Panc1 (cell line): ENCODE measurements at regions not wholly inside any gene's neighbourhood (a gene's known extent, or its start where the extent isn't known, plus 50 kb on each side); places are given as distances from the start of the nearest gene placed in this dataset.

Experiments used
- ATAC-seq: fragments of 200-7000 bp; cut with Tn5 transposase; 2 replicates; pipeline ENCODE4 v1.9.1; 2020; ENCODE audit warnings: mild to moderate bottlenecking, moderate library complexity
- BruUV-seq: library from RNA; stranded (reverse); fragments of 400-500 nt; replicated peaks from 2 replicates; lab custom pipeline; 2021; lab: Mats Ljungman, UMichigan
- CTCF ChIA-PET: fragments of 300-600 bp; sonication (Branson Sonifier 250); formaldehyde crosslinking; loops from one replicate; lab custom pipeline; 2022; ENCODE audit warnings: antibody characterized with exemption; lab: Charles Lee
- POLR2A ChIA-PET: fragments of 300-600 bp; sonication (Branson Sonifier 250); formaldehyde crosslinking; loops from one replicate; lab custom pipeline; 2022; ENCODE audit warnings: antibody characterized with exemption; lab: Charles Lee
- DNase-seq: peaks from one replicate; pipeline ENCODE4 v3.0.0-alpha.2; 2010; ENCODE audit warnings: low read depth, low spot score
- H3K27ac ChIP-seq: 2 replicates; pipeline ENCODE4 v1.5.1; 2011; ENCODE audit warnings: mild to moderate bottlenecking, low read length, inconsistent platforms
- H3K27me3 ChIP-seq: fragments of 200-500 bp; sonication (Bioruptor generic); 2 replicates; pipeline ENCODE4 v1.6.0; 2014; ENCODE audit warnings: low read length, inconsistent platforms; ENCODE audit not compliant: control insufficient read depth, insufficient read depth
- H3K36me3 ChIP-seq: fragments of 200-500 bp; sonication (Bioruptor generic); 2 replicates; pipeline ENCODE4 v1.5.1; 2014; ENCODE audit warnings: inconsistent platforms, mild to moderate bottlenecking, low read length, moderate library complexity; ENCODE audit not compliant: control insufficient read depth, insufficient read depth
- H3K4me1 ChIP-seq: 2 replicates; pipeline ENCODE4 v1.5.1; 2011; ENCODE audit warnings: inconsistent platforms, mild to moderate bottlenecking, low read length, moderate library complexity; ENCODE audit not compliant: control insufficient read depth, insufficient read depth
- H3K4me3 ChIP-seq, 2 experiments: 2 replicates each; pipeline ENCODE4 v1.5.1; 2011 to 2012; ENCODE audit warnings: low read depth in 2 of 2, low read length in 2 of 2, mild to moderate bottlenecking in 2 of 2, inconsistent platforms in 1 of 2, moderate library complexity in 1 of 2
- H3K9me3 ChIP-seq: fragments of 200-500 bp; sonication (Bioruptor generic); 2 replicates; pipeline ENCODE4 v1.5.1; 2014; ENCODE audit warnings: low read depth, mild to moderate bottlenecking, inconsistent platforms, low read length, moderate library complexity; ENCODE audit not compliant: control insufficient read depth, insufficient read depth
- POLR2AphosphoS5 ChIP-seq: IDR thresholded peaks from 2 replicates; pipeline ENCODE4 v1.6.1; 2012; ENCODE audit warnings: mild to moderate bottlenecking, low read depth, low read length, moderate library complexity
- SIN3A ChIP-seq: IDR thresholded peaks from 2 replicates; pipeline ENCODE4 v1.6.1; 2012; ENCODE audit warnings: low read depth, mild to moderate bottlenecking, low read length, moderate library complexity, borderline replicate concordance; ENCODE audit not compliant: insufficient read depth
- TCF7L2 ChIP-seq: IDR thresholded peaks from 2 replicates; pipeline ENCODE4 v1.6.1; 2011; ENCODE audit warnings: mild to moderate bottlenecking, low read depth, low read length, inconsistent platforms
- in situ Hi-C: cut with HindIII; loops from 2 replicates; pipeline ENCODE4 v1.10.0; 2016; ENCODE audit warnings: low sequenced_read_pairs, low pct_unique_long_range_greater_than_20kb
- intact Hi-C: fragments of 100-400 bp; cut with micrococcal nuclease; formaldehyde crosslinking; loops from one replicate; pipeline ENCODE4 v1.10.0; 2022; ENCODE audit not compliant: unreplicated experiment
- TF ChIP-seq, protein P1 (sequence below): fragments of 450-650 bp; IDR thresholded peaks from 2 replicates; pipeline ENCODE4 v1.5.1; 2017; ENCODE audit warnings: mild to moderate bottlenecking
- TF ChIP-seq, protein P2 (sequence below), 2 experiments: IDR thresholded peaks; 2 replicates each; pipeline ENCODE4 v1.6.1; 2011 to 2012; ENCODE audit warnings: low read depth in 2 of 2, control low read depth in 1 of 2, low read length in 1 of 2, mild to moderate bottlenecking in 1 of 2, moderate library complexity in 1 of 2; ENCODE audit not compliant: insufficient read depth in 1 of 2

DNA sequence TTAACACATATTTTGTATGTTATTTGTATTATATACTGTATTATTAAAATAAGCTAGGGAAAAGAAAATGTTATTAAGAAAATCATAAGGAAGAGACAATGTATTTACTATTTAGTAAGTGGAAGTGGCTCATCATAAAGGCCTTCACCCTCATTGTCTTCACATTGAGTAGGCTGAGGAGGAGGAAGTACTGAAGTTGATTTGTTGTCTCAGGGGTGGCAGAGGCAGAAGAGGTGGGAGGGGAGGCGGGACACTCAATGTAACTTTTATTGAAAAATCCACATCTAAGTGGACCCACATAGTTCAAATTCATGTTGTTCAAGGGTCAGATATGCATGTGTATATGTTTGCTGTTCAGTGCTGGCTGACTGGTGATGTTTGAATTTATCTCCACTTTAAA, 210.2 kb upstream of the CITED2 start:
- POLR2A ChIA-PET: no interaction called here
- no peaks in the 10 kb centered on the region for H3K36me3 ChIP-seq
- H3K27me3 ChIP-seq: no peaks in the 10 kb centered on the region
- ATAC-seq (no peak), DNase-seq (no peak)
- H3K27ac ChIP-seq: peak overlapping the region; percentile 0; the same call in 1 of the 2 replicates
- no peak overlapping the region for H3K4me3 ChIP-seq
- H3K9me3 ChIP-seq: no peaks in the 10 kb centered on the region
- intact Hi-C loops: no loop called here
- CTCF ChIA-PET: no interaction called here
- BruUV-seq: no TSS peak
- in situ Hi-C loops: no loop called here
- H3K4me1 ChIP-seq: peaks cover 34% of the 10 kb centered on the region
- TF ChIP-seq, protein P1, sequence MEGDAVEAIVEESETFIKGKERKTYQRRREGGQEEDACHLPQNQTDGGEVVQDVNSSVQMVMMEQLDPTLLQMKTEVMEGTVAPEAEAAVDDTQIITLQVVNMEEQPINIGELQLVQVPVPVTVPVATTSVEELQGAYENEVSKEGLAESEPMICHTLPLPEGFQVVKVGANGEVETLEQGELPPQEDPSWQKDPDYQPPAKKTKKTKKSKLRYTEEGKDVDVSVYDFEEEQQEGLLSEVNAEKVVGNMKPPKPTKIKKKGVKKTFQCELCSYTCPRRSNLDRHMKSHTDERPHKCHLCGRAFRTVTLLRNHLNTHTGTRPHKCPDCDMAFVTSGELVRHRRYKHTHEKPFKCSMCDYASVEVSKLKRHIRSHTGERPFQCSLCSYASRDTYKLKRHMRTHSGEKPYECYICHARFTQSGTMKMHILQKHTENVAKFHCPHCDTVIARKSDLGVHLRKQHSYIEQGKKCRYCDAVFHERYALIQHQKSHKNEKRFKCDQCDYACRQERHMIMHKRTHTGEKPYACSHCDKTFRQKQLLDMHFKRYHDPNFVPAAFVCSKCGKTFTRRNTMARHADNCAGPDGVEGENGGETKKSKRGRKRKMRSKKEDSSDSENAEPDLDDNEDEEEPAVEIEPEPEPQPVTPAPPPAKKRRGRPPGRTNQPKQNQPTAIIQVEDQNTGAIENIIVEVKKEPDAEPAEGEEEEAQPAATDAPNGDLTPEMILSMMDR: no peak
- no peak for TF ChIP-seq SIN3A
- TF ChIP-seq, protein P2, sequence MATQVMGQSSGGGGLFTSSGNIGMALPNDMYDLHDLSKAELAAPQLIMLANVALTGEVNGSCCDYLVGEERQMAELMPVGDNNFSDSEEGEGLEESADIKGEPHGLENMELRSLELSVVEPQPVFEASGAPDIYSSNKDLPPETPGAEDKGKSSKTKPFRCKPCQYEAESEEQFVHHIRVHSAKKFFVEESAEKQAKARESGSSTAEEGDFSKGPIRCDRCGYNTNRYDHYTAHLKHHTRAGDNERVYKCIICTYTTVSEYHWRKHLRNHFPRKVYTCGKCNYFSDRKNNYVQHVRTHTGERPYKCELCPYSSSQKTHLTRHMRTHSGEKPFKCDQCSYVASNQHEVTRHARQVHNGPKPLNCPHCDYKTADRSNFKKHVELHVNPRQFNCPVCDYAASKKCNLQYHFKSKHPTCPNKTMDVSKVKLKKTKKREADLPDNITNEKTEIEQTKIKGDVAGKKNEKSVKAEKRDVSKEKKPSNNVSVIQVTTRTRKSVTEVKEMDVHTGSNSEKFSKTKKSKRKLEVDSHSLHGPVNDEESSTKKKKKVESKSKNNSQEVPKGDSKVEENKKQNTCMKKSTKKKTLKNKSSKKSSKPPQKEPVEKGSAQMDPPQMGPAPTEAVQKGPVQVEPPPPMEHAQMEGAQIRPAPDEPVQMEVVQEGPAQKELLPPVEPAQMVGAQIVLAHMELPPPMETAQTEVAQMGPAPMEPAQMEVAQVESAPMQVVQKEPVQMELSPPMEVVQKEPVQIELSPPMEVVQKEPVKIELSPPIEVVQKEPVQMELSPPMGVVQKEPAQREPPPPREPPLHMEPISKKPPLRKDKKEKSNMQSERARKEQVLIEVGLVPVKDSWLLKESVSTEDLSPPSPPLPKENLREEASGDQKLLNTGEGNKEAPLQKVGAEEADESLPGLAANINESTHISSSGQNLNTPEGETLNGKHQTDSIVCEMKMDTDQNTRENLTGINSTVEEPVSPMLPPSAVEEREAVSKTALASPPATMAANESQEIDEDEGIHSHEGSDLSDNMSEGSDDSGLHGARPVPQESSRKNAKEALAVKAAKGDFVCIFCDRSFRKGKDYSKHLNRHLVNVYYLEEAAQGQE (IDR thresholded peaks at IDR 0.05; ENCODE audit: insufficient read depth in 1 of 2, low read depth in 2 of 2, low read length in 1 of 2): no peak
- no peak for TF ChIP-seq POLR2AphosphoS5
- no peak for TF ChIP-seq TCF7L2

DNA sequence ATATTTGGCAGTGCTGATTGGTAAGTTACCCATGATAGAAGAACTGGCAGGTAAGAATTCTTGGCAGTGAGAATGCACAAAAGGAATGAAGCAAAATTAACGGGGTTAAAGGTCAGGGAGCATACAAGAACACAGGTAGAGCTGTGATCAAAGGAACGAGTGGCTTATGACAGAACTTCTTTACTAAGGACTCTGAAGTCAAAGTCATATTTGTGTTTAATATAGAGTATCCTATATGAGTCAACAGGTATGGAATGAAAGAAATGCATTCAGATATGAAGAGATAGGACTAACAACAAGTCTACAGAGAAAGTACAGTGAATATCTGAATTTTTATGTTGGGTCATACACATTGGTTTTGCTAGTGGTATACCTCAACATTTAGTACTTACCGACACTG, 209.0 kb upstream of the CITED2 start:
- POLR2A ChIA-PET: no interaction called here
- intact Hi-C loops (no loop called here), in situ Hi-C loops (no loop called here)
- no peaks in the 10 kb centered on the region for H3K9me3 ChIP-seq
- no peaks in the 10 kb centered on the region for H3K36me3 ChIP-seq
- CTCF ChIA-PET: no interaction called here
- H3K4me3 ChIP-seq: no peak overlapping the region
- H3K4me1 ChIP-seq: peaks cover 22% of the 10 kb centered on the region
- DNase-seq (no peak), ATAC-seq (peak; percentile 54)
- no TSS peak for BruUV-seq
- TF ChIP-seq, protein P2 (IDR thresholded peaks at IDR 0.05; ENCODE audit: insufficient read depth in 1 of 2, low read depth in 2 of 2, low read length in 1 of 2): no peak
- no peak for TF ChIP-seq POLR2AphosphoS5
- TF ChIP-seq, protein P1: no peak
- peak; percentile 62 for TF ChIP-seq TCF7L2
- TF ChIP-seq SIN3A: no peak
- no peaks in the 10 kb centered on the region for H3K27me3 ChIP-seq
- peak overlapping the region; percentile 74; the same call in 1 of the 2 replicates for H3K27ac ChIP-seq
